ENCODE measurements at regions not wholly inside any gene's neighbourhood (a gene's known extent, or its start where the extent isn't known, plus 50 kb on each side); places are given as distances from the start of the nearest gene placed in this dataset.
"Not testable (repeated sequence)": the region's sequence is repeated elsewhere in the genome, so short reads cannot be mapped to it uniquely, and the experiment has no call there.

DNA sequence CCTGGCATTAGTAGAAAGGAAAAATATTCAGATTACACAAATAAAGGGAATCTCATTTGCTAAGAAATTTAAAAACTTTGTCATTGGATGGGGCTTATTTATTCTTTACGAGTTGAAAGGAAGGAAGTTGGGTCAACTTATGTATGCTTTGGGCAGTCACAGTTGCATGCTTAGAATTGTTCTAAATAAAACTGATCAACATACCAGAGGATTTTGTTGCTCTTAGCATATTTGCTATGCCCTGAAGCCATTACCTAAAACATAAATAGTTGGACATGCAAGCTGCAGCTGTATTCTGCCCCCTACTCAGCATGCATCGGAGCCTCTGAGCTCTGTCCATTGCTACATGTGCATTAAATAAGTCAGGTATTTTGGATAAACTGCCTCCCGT, 172.7 kb upstream of the MEF2C start:
- Histone ChIP-seq H3K27me3 (no peaks in the 10 kb centered on the region), H3K4me3 (ENCODE audit: low read depth in 1 of 2, low read length in 1 of 2) (no peak overlapping the region), H3K9me3 (no peaks in the 10 kb centered on the region), H3K4me1 (ENCODE audit: control insufficient read depth in 1 of 2, insufficient read depth in 1 of 2, low read depth in 1 of 2, low read length in 1 of 2) (no peaks in the 10 kb centered on the region), H3K36me3 (no peaks in the 10 kb centered on the region), H3K27ac (no peak overlapping the region)
- TF ChIP-seq, protein P1, sequence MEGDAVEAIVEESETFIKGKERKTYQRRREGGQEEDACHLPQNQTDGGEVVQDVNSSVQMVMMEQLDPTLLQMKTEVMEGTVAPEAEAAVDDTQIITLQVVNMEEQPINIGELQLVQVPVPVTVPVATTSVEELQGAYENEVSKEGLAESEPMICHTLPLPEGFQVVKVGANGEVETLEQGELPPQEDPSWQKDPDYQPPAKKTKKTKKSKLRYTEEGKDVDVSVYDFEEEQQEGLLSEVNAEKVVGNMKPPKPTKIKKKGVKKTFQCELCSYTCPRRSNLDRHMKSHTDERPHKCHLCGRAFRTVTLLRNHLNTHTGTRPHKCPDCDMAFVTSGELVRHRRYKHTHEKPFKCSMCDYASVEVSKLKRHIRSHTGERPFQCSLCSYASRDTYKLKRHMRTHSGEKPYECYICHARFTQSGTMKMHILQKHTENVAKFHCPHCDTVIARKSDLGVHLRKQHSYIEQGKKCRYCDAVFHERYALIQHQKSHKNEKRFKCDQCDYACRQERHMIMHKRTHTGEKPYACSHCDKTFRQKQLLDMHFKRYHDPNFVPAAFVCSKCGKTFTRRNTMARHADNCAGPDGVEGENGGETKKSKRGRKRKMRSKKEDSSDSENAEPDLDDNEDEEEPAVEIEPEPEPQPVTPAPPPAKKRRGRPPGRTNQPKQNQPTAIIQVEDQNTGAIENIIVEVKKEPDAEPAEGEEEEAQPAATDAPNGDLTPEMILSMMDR (IDR thresholded peaks at IDR 0.05): no peak

DNA sequence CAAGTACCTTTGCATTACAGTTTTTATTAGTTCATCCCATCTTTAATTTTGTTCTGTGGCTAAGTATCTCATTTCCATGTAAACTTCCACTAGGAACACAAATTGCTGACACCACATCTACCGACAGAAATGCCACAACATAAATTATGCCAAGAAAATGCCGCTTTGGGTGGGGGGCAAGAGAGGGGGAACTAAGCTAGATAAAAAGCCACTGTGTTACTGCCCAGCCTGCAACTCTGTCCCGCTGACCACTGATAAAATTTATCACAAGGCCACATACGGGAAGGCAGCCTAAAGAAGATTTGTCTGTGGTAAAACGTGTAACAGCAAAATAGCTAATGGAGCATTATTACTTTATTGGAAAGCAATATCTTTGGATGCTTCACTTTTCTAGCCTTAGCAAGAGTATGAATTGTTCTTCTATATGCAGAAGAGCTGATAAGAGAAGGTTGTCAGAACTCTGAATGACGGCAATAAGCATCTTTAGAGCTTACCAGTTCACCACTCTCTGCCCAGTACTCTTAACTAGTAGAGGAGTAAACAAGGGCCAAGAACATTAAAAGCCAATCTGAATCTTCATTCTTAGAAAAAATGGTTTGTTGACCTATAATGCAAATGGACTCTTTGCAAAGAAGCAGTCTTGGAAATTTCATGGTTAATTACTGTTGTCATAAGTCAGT, 172.2 kb upstream of the MEF2C start:
- TF ChIP-seq, protein P1 (IDR thresholded peaks at IDR 0.05): no peak
- Histone ChIP-seq H3K27ac (no peak overlapping the region), H3K27me3 (no peaks in the 10 kb centered on the region), H3K9me3 (no peaks in the 10 kb centered on the region), H3K4me3 (ENCODE audit: low read depth in 1 of 2, low read length in 1 of 2) (no peak overlapping the region), H3K36me3 (no peaks in the 10 kb centered on the region), H3K4me1 (ENCODE audit: control insufficient read depth in 1 of 2, insufficient read depth in 1 of 2, low read depth in 1 of 2, low read length in 1 of 2) (no peaks in the 10 kb centered on the region)

DNA sequence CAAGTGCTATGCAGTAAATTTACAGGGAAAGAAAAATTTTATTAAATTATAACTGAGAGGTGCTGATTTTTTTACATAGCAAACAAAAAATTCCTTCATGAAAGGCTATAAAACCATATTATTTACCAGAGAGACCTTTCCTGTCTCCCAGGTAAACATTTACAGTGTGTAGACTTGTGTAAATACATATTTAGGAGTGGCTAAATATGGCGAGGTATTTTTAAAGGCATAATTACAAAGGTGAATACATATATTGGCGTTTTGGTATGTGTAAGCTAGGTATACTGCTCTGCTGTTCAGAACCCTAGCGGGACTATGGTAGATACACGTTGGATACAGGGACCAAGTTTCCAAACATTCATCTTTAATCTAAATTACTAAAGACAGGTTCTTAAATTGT, 170.6 kb upstream of the MEF2C start:
- Histone ChIP-seq H3K4me1 (ENCODE audit: control insufficient read depth in 1 of 2, insufficient read depth in 1 of 2, low read depth in 1 of 2, low read length in 1 of 2) (no peaks in the 10 kb centered on the region), H3K27ac (no peak overlapping the region), H3K27me3 (no peaks in the 10 kb centered on the region), H3K36me3 (no peaks in the 10 kb centered on the region), H3K4me3 (ENCODE audit: low read depth in 1 of 2, low read length in 1 of 2) (no peak overlapping the region), H3K9me3 (no peaks in the 10 kb centered on the region)
- TF ChIP-seq, protein P1 (IDR thresholded peaks at IDR 0.05): no peak

DNA sequence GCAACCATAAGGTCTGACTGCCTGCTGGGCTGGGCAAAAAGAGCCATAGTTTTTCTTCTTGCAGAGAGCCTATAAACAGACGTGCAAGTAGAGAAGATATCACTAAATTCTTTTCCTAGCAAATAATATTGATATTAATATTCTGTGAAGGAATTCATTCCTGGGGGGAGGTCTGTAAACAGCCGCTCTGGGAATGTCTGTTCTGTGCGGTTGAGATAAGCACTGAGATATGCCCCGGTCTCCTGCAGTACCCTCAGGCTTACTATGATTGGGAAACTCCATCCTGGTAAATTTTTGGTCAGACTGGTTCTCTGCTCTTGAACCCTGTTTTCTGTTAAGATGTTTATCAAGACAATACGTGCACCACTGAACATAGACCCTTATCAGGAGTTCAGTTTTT, 167.1 kb upstream of the MEF2C start:
- H3K4me1 ChIP-seq (ENCODE audit: control insufficient read depth in 1 of 2, insufficient read depth in 1 of 2, low read depth in 1 of 2, low read length in 1 of 2); H3K4me3 ChIP-seq (ENCODE audit: low read depth in 1 of 2, low read length in 1 of 2): not testable (repeated sequence)

DNA sequence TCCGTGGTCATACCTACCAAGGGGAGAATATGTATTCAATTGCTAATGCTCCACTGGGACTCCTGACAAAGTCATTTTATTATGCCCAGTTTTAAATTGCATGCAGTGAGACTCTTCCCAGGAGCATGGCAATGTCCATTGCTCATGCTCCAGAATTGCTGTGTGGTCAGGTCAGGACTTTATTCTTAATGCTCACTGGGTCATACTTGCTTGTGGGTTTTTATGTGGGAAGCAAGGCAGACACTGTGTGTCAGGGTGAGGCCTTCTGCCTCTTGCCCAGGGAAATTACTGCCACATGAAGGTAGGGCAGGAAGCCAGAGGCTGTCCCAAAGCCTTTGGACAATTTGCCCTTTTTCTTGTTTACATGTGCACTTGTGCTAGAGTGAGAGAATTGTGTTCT, 164.6 kb upstream of the MEF2C start:
- TF ChIP-seq, protein P1 (IDR thresholded peaks at IDR 0.05): no peak
- H3K27me3 ChIP-seq: no peaks in the 10 kb centered on the region
- H3K4me1 ChIP-seq (ENCODE audit: control insufficient read depth in 1 of 2, insufficient read depth in 1 of 2, low read depth in 1 of 2, low read length in 1 of 2): no peaks in the 10 kb centered on the region
- no peaks in the 10 kb centered on the region for H3K9me3 ChIP-seq
- no peak overlapping the region for H3K4me3 ChIP-seq (ENCODE audit: low read depth in 1 of 2, low read length in 1 of 2)
- H3K36me3 ChIP-seq: no peaks in the 10 kb centered on the region
- no peak overlapping the region for H3K27ac ChIP-seq

More for the DNA sequence above, 167.1 kb upstream of the MEF2C start:
- H3K36me3 ChIP-seq, H3K27ac ChIP-seq, H3K27me3 ChIP-seq, H3K9me3 ChIP-seq: not testable (repeated sequence)

DNA sequence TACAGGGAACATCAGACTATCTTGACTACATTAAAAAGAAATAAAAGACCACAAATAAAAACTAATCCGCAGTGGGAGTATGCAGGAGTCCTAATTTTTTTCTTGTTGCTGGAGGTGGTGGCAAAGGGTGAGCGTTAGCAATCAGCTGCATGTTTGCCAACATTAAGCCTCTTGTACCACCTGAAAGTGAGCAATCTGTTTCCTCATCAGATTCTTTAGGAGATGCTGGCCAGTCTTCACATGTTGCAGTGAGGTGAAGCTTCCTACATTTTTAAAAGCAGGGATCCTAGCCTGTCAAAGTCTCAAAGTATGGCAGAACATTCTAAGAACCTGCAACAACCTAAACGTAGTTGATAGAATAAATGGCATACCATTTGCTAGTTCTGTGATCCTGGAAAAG, 162.2 kb upstream of the MEF2C start:
- Histone ChIP-seq H3K4me1 (ENCODE audit: control insufficient read depth in 1 of 2, insufficient read depth in 1 of 2, low read depth in 1 of 2, low read length in 1 of 2) (no peaks in the 10 kb centered on the region), H3K27ac (no peak overlapping the region), H3K9me3 (no peaks in the 10 kb centered on the region), H3K27me3 (no peaks in the 10 kb centered on the region), H3K4me3 (ENCODE audit: low read depth in 1 of 2, low read length in 1 of 2) (no peak overlapping the region), H3K36me3 (no peaks in the 10 kb centered on the region)
- TF ChIP-seq, protein P1 (IDR thresholded peaks at IDR 0.05): no peak

Measured in neutrophil (primary cell).